Lower lobe of right lung (tissue), 2 donors: ENCODE measurements at regions not wholly inside any gene's neighbourhood (a gene's known extent, or its start where the extent isn't known, plus 50 kb on each side); places are given as distances from the start of the nearest gene placed in this dataset.
"Not testable (repeated sequence)": the region's sequence is repeated elsewhere in the genome, so short reads cannot be mapped to it uniquely, and the experiment has no call there.

Experiments used
- ATAC-seq, 2 donors: fragments of 200-7000 bp; cut with Tn5 transposase; one replicate each; pipeline ENCODE4 v1.9.1; 2020 to 2022; ENCODE audit warnings: mild to moderate bottlenecking in 2 of 2, moderate library complexity in 2 of 2
- DNase-seq: peaks from one replicate; pipeline ENCODE4 v3.0.0-alpha.2; 2020
- H3K27ac ChIP-seq: fragments of 200-600 bp; one replicate; pipeline ENCODE4 v1.8.0; 2022
- H3K27me3 ChIP-seq: fragments of 200-600 bp; one replicate; pipeline ENCODE4 v1.8.0; 2022; ENCODE audit warnings: low read depth
- H3K36me3 ChIP-seq: fragments of 200-600 bp; one replicate; pipeline ENCODE4 v1.8.0; 2022; ENCODE audit warnings: mild to moderate bottlenecking
- H3K4me1 ChIP-seq: fragments of 200-600 bp; one replicate; pipeline ENCODE4 v1.8.0; 2022
- H3K4me3 ChIP-seq: fragments of 200-600 bp; one replicate; pipeline ENCODE4 v1.8.0; 2022; ENCODE audit warnings: mild to moderate bottlenecking
- H3K9me3 ChIP-seq: fragments of 200-600 bp; one replicate; pipeline ENCODE4 v1.8.0; 2022
- intact Hi-C: fragments of 100-400 bp; cut with DNase I; formaldehyde crosslinking; loops from one replicate; pipeline ENCODE4 v1.11.0; 2022
- TF ChIP-seq, protein P1 (sequence below): fragments of 200-600 bp; IDR thresholded peaks from one replicate; pipeline ENCODE4 v1.8.0; 2022; ENCODE audit warnings: antibody characterized with exemption, mild to moderate bottlenecking
- donor health status: DM: no; HTN: yes; CAD: no; lungs with severe emphysema.

DNA sequence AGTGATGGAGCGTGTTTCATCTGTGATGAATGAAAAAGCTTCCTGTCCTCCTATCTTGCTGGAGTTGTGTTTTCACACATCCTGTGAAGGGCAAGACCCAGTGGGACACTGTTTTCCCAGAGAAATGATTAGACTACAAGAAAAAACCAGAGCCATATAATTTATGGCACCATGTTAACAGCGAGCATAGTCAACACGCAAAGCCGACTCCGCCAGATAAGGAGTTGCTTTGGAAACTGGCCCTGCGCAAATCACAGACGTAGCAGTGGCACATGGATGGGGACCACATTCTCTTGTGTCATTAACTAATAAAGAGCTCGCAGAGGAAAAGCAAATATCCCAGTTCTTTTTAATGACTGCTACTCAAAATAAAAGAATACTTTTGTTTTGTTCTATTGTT lies 471.2 kb upstream of the RUNX1 start:
- Histone ChIP-seq H3K4me3 (no peak overlapping the region), H3K36me3 (no peaks in the 10 kb centered on the region), H3K27ac (no peak overlapping the region), H3K27me3 (peaks cover 6% of the 10 kb centered on the region), H3K9me3 (no peaks in the 10 kb centered on the region), H3K4me1 (no peaks in the 10 kb centered on the region)
- TF ChIP-seq, protein P1, sequence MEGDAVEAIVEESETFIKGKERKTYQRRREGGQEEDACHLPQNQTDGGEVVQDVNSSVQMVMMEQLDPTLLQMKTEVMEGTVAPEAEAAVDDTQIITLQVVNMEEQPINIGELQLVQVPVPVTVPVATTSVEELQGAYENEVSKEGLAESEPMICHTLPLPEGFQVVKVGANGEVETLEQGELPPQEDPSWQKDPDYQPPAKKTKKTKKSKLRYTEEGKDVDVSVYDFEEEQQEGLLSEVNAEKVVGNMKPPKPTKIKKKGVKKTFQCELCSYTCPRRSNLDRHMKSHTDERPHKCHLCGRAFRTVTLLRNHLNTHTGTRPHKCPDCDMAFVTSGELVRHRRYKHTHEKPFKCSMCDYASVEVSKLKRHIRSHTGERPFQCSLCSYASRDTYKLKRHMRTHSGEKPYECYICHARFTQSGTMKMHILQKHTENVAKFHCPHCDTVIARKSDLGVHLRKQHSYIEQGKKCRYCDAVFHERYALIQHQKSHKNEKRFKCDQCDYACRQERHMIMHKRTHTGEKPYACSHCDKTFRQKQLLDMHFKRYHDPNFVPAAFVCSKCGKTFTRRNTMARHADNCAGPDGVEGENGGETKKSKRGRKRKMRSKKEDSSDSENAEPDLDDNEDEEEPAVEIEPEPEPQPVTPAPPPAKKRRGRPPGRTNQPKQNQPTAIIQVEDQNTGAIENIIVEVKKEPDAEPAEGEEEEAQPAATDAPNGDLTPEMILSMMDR = no peak
- ATAC-seq (no peak), DNase-seq (no peak)
- intact Hi-C loops = no loop called here

DNA sequence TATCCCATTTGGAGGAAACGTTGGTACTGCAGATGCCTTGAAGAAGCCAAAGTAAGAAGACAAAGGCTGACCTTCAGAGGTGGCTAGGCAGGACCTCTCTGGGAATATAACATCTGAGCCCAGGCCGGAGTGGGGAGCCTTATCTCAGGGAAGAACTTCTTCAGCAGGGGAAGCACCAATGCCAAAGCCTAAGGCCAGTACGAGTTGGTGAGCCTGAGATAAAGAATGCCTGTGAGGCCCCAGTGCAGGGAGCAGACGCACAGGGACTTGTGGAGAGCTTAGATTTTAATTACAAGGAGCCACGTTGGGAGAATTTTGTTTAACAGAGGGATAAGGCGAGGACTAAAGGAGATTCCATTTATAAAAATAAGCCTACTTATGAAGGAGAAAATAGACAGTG lies 468.8 kb upstream of the RUNX1 start:
- Histone ChIP-seq H3K4me3 (no peak overlapping the region), H3K9me3 (no peaks in the 10 kb centered on the region), H3K4me1 (no peaks in the 10 kb centered on the region), H3K36me3 (no peaks in the 10 kb centered on the region), H3K27ac (no peak overlapping the region), H3K27me3 (peaks cover 6% of the 10 kb centered on the region)
- DNase-seq (no peak), ATAC-seq (no peak)
- TF ChIP-seq, protein P1 = no peak
- intact Hi-C loops = no loop called here

DNA sequence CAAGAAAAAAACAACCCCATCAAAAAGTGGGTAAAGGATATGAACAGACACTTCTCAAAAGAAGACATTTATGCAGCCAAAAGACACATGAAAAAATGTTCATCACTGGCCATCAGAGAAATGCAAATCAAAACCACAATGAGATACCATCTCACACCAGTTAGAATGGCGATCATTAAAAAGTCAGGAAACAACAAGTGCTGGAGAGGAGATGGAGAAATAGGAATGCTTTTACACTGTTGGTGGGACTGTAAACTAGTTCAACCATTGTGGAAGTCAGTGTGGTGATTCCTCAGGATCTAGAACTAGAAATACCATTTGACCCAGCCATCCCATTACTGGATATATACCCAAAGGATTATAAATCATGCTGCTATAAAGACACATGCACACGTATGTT lies 467.2 kb upstream of the RUNX1 start:
- intact Hi-C loops, DNase-seq, H3K36me3 ChIP-seq, H3K4me3 ChIP-seq, H3K27ac ChIP-seq, H3K27me3 ChIP-seq, ATAC-seq, H3K9me3 ChIP-seq, H3K4me1 ChIP-seq: not testable (repeated sequence)

DNA sequence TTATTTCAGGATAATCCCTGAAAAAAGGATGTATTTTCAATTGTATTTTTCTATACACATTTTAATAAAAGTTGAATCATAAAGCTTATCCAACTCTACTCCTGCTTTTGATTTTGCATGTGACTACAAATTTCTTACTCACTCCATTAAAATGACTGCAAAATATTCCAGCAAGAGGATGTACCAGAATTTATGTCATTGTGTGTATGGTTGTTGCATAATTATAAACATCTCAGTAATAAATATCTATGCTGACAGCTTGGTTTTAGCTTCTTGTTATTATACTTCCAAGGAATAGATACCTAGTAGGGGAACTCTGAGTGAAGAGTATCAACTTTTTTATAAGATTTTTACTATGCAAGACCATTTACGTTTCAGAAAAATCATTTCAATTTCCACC lies 463.2 kb upstream of the RUNX1 start:
- H3K27me3 ChIP-seq = peaks cover under 1% of the 10 kb centered on the region
- DNase-seq (no peak), ATAC-seq (no peak)
- TF ChIP-seq, protein P1 = no peak
- no peak overlapping the region for H3K27ac ChIP-seq
- no peak overlapping the region for H3K4me3 ChIP-seq
- intact Hi-C loops = no loop called here
- H3K9me3 ChIP-seq = no peaks in the 10 kb centered on the region
- H3K4me1 ChIP-seq = no peaks in the 10 kb centered on the region
- no peaks in the 10 kb centered on the region for H3K36me3 ChIP-seq

DNA sequence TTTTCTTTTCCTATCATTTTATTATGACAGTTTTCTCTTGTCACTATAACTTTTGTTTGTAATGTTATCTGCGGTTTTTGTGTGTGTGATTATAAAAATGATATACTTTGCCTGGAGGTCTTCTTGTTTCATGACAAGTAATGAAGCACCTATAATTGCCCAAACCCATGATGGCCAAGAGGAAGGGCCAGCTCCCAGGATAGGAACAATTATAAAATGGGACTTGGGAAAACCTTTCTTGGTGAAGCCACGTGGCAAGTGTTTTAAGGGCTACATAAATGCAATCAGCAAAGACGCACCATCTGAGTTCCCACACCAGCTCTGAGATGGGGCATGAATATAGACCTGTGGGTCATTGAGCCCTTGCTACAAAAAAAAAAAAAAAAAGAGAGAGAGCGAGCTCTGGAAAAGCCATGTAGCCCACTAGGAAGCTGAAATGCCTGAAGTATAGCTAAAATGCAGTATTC lies 462.6 kb upstream of the RUNX1 start:
- TF ChIP-seq, protein P1 = no peak
- no peak overlapping the region for H3K4me3 ChIP-seq
- intact Hi-C loops = no loop called here
- H3K27me3 ChIP-seq = no peaks in the 10 kb centered on the region
- no peak for ATAC-seq
- no peaks in the 10 kb centered on the region for H3K4me1 ChIP-seq
- H3K27ac ChIP-seq = no peak overlapping the region
- H3K9me3 ChIP-seq = no peaks in the 10 kb centered on the region
- no peak for DNase-seq
- no peaks in the 10 kb centered on the region for H3K36me3 ChIP-seq

DNA sequence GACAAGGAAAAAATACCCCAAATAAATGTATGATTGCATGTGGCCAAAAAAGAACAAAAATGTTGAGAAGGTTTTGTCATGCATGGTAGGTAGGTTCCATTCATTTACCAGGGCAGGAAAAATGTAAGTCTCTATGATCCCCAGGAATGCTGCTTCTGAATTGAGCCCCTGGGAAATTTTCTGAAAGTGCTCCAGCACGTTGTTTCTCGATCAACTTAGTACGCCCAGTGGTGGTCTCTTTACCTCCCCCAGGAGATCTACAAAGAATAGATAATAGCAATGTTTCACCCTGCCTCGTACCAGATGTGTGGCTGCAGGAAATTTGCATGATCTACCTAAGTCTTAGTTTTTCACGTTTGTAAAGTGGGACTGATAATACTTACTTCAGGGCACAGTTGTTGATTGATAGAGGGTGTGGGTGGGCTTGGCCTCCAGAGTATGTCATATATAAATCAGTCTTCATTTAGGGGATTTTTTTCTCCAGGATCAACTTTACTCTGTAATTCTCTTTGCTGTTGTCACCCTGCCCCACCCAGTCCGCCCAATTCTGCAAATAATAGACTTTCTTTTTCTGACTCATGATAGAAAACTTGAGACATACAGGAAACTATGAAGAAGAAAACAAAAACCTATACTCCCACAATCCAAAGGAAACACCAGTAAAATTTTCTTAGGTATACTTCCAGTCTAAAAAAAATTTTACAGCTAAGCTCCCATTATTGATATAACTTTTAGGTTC lies 462.0 kb upstream of the RUNX1 start:
- Histone ChIP-seq H3K4me3 (no peak overlapping the region), H3K9me3 (no peaks in the 10 kb centered on the region), H3K4me1 (no peaks in the 10 kb centered on the region), H3K27ac (no peak overlapping the region), H3K27me3 (no peaks in the 10 kb centered on the region), H3K36me3 (no peaks in the 10 kb centered on the region)
- no peak for ATAC-seq
- DNase-seq = no peak
- intact Hi-C loops = no loop called here
- TF ChIP-seq, protein P1 = no peak
